CD4-positive, alpha-beta T cell treated with Interleukin-12 subunit alpha and Interleukin-12 subunit beta, for 1 hour (primary cell): ENCODE measurements at regions not wholly inside any gene's neighbourhood (a gene's known extent, or its start where the extent isn't known, plus 50 kb on each side); places are given as distances from the start of the nearest gene placed in this dataset.

Source experiments
- DNase-seq: peaks from one replicate; pipeline ENCODE4 v3.0.0-alpha.2; 2020

GRCh38 chr2:239776436-239777005, 248.6 kb downstream of the NDUFA10 start:
- no peak for DNase-seq

- no peak for DNase-seq
Measured at GRCh38 chr2:239775623-239776435, 249.3 kb downstream of the NDUFA10 start.

GRCh38 chr2:239774933-239775622, 250.1 kb downstream of the NDUFA10 start:
- no peak for DNase-seq

DNA sequence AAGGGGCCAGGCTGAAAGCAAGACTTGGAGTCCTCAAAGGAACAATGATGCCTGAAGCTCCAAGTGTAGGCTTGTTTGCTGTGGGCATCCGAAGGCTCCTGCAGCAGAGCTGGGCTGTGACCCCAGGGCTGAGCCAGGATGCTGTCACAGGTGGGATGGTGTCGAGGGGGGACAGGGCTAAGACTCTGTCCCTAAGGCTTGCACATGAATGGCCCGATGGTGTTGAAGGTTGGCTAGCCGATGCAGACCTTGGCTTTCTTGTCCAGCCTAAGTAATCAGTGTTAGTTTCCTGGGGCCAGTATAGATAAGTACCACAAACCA, 251.0 kb downstream of the NDUFA10 start:
- DNase-seq, result no peak

DNA sequence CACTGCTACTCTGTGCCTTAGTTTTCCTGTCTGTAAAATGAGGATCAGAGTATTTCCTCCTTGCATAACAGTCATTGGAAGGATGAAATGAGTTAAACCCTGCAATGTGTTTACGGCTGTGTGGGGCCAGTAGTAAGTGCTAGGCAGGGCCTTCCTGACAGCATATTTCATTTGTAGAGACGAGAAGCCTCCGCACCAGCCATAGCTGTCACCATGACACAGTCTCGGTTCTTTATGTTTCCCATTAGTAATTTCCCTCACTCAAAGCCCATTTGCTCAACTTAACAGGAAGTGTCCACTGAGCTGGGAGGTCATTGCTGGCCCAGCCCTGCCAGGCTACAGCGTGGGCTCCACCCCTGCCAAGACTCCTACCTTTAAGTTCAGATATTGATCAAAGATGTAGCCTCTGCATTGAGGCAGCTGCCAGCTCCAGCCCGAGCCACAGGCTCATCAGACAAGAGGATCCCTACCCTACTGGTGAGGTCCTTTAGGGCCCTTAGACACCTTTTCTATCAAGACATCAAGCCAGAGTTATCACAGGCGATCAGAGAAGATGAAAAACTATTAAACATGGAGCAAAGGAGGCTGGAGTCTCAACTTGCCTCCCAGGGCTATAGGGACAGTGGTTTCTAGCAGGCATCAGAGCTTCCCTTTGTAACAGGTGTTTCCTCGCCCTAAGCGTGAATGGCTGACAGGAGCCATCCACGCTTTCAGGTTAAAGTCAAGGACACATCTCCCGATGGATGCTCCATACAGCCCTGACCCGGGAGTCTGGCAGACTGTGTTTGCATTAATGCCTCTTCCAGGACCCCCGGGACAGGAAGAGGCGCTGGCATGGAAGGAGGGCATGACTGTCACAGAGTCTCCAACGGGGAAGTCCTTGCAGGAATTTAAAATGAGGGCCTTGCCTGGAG, 251.7 kb downstream of the NDUFA10 start:
- DNase-seq, result no peak

GRCh38 chr2:239772721-239773120, 252.4 kb downstream of the NDUFA10 start:
- no peak for DNase-seq

DNA sequence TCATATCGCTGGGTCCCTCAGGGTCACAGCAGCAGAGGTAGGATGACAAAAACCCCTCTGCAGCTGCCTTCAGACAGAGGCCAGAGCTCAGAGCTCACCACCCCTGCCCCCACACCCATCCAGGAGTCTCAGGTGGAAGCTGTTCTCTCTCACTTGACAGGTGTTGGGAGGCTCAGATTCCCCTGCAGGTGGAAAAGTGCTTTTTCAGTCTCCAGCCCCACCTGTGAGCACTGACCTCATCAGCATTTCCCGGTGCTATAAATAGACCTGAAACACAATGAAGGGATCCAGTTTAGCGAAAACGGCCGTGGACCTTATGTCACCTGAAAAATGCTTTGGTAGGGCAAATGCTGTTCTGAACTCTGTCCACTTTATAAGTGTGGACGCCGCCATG, 254.9 kb downstream of the NDUFA10 start:
- DNase-seq, result no peak

DNA sequence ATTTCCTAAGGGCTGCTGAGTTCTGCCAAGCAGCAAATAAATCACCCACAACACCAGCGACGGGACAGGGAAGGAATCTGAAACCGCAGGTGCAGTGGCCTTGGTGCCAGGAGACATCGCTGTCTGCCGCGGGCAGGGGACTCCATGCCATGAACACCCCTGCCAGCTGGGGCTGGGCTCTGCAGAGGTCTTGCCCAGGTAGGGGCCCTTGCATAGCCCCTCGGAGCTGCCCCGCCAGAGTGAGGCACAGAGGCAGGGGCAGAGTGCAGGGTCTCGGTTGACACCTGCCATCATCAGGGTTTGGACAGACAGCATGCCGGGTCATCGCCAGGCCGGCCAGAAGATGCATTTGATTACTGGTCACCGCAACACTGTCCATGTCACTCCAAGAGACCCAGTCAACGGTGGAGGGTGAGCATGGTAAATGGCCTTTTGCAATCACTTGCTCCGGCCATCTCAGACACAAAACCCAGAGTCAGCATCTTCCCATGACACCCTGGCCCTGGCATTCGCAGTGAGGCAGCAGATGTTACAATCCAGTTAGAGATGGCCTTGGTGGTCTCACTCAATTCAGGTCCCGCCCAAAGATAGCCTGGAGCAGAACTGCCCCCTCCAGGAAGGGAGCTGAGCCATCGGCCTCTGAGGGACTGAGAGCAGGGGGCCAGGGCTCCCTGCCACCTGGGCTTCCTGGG, 255.4 kb downstream of the NDUFA10 start:
- no peak for DNase-seq

DNA sequence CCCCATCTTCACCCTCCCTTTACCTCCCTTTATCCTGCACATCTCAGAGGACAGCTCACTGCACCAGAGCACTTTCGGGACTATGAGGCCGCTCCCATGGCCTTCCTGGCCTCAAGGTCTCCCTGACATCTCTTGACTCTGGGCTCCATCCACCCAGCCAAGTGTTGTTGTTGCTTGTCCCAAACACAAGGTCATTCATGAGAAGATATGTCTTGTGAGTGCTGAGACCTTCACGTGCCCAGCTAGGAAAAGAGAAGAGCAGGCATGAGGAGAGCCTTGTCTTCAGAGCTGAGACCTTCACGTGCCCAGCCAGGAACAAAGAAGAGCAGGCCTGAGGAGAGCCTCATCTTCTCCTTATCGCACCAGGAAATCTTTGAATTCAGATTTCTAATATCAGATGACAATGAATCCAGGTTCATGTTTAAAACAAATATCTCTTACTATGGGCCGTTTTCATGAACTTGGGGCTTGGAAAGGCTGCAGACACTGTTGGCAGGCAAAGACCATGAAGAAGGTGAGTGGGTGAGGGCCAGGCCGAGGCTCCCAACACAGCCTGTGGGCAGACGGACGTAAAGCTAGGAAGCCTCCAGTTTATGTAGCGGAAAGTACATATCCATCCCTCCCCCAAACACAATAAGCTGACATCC, 256.1 kb downstream of the NDUFA10 start:
- DNase-seq, result no peak

DNA sequence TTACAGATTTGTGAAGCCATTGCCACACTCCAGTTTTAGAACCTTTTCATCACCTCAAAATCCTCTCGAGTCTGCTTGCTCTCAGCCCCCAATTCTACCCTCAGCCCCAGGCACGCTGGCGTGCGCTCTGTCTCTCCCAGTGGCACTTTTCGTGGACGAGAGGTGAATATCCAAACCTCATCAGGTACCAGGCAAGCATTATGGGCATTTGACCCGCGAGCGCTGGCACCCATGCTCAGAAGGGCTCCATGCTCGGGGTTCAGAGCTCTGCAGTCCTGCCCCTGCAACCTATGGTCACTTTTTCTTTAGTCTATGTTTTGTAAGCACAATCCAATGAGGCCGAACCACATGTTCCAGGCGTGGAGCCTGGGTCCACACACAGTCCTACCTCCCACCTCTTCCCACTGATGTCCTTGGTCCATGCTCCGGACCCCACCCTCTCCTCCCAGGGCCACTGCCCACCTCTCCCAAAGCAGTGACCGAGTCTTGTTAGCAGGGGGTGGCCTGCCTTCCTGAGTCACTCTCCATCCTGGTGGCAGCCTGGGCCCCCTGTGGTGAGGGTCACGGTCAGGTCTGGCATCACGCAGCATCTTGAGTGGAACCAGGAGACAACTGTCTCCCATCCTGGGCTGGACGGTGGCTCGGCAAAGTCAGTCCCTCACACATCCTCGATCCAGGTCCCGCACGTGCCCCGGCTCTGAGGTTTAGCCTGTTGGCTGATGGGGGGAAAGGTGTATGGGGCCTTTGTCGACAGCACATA, 256.9 kb downstream of the NDUFA10 start:
- no peak for DNase-seq

- DNase-seq, result no peak
Measured at GRCh38 chr2:239767021-239767905, 257.9 kb downstream of the NDUFA10 start.

DNA sequence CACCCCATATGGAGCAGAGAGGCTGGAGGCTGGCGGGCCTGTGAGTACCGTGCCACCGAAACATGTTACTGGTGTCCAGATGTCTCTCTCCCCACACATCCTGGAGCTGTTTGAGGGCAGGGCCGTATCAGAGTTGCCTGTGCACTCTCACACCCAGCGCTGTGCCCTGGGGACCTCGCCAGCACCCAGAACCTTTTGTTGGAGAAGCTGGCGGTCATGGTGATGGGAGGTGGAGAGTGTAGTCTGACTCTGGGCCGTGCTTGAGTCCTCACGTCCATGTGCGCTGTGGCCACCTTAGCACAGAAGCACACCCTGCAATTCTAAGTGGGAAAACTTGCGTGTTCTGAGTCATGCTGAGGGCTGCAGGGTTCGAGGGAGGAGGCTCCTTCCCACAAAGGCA, 259.2 kb downstream of the NDUFA10 start:
- no peak for DNase-seq

DNA sequence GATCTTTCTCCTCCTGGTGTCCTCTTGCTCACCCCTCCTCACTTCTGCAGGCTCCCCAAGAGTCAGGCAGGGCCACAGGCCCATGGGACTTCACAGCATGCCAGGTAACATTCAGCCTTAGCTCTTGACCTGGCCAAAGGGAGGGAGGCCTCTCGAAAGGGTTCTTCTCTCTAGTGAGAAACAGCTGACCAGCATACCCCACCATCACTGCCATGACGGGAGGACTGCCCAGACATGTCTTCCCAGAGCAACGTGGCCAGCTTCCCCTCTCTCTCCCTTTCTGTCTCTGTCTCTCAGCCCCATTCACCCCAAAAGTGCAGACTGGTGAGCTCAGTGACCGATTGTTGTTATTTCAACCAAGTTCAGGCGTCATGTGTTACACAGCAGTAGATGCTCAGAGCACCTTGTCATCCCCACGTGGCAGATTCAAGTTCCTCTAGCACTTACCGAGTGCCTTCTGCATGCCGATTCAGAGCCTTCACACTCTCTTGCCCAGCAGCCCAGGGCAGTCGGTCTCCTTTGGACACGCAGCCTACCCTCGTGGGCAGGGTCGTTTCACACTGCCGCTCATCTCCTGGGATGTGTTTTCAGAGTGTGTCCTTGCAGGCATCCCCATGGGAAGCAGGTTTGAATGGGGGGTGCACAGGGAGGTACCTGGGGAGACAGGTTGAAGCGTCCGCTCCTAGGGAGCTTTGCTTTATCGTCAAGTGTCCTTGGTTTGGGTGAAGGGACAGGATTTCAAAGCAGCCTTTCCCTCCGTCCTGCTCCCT, 259.9 kb downstream of the NDUFA10 start:
- DNase-seq, result no peak

- no peak for DNase-seq
Measured at GRCh38 chr2:239763433-239764097, 261.6 kb downstream of the NDUFA10 start.

- DNase-seq, result no peak
Measured at GRCh38 chr2:239762655-239763269, 262.4 kb downstream of the NDUFA10 start.

DNA sequence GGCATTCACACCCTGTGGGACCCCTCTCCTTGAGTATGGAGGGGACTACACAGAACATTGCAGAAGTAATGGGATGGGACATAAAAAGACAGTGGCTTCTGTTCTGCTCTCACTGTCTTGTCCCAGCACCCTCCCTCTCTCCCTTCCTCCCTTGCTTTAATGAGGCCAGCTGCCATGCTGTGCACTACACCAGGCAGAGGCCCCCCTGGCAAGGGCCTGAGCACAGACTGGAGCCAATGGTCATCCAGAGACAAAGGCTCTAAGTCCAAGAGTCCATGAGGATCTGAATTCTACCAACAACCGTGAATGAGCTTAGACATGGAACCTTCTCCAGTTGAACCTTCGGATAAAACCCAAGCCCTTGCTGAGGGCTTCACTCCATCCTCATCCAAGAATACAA, 263.0 kb downstream of the NDUFA10 start:
- DNase-seq, result no peak

DNA sequence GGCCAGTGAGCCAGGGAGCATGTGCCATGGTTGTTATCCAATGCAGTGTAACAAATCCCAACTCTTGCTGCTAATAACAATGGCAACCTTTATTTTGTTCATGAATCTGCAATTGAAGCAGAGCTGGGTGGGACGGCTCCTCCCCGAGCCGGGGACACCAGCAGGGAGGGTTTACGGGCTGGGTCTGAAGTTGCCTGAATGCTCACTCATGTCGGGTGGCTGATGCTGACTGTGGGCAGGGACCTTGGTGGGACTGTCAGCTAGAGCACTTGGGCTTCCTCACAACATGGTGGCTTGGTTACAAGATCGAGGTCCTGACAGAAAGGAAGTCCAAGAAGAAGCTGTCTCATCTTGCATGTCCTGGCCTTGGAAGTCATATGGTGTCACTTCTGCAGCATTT, 264.5 kb downstream of the NDUFA10 start:
- DNase-seq, result no peak

DNA sequence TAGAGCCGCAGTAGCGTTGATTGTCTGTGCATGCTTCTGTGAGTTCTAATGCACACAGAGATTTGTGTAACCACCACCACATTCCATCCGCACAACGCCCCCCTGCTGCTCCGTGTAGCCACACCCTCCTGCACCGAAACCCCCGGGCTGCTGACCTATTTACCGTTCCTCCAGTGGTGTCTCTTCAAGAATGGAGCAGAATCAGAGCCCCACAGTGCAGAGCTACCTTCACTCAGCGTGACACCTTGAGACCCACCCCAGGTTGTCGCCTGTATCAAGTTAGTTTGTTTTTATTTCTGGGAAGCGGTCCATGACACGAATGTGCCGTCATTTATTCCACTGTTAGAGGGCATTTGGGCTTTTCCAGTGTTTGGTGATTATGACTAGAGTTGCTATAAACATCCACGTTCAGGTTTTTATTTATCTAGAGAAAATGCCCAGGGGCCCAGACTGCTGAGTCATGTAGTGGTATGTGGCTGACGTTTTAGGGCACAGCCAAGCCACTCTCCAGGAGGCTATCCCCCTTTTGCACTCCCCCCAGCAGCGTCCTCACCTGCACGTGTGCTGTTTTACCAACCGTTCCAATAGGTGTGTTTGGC, 266.8 kb downstream of the NDUFA10 start:
- no peak for DNase-seq
